Right kidney (tissue), 1 donor: ENCODE measurements at regions not wholly inside any gene's neighbourhood (a gene's known extent, or its start where the extent isn't known, plus 50 kb on each side); places are given as distances from the start of the nearest gene placed in this dataset.

ENCODE experiments used
- DNase-seq: peaks from one replicate; pipeline ENCODE4 v3.0.0-alpha.2; 2016

DNA sequence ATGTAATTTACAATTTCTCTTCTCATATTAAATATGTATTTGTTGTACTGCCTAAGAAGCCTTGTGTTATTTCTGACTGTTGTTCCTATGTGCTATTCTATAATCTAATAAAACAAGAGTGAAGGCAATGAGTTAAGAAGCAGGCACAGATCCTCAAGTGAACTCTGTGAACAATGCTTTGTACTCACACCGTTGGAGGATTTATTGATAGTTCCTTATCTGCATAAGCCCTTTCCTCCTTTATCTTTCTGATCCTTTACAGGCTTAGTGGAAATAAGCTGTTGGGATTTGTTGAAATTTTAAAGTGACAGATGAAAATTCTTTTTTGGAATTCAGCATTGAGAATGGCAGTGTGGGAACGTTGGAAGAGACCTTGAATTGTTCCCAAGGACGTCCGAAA, 329.6 kb upstream of the NPVF start:
- no peak for DNase-seq

DNA sequence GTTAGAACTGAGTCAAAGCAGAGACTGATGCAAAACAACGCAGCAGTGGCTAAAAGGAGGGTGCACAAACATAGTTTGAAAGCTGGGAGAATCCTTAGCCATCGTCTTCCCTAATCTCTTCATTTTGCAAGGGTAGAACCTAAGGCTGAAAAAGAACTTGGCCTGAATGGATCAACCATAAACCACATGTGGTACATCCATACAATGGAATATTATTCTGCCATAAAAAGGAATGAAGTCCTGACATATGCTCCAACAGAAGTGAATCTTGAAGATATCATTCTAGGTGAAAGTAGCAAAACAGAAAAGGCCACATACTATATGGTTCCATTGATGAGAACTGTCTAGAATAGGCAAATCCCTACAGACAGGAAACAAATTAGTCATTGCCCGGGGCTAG, 330.3 kb upstream of the NPVF start:
- no peak for DNase-seq

DNA sequence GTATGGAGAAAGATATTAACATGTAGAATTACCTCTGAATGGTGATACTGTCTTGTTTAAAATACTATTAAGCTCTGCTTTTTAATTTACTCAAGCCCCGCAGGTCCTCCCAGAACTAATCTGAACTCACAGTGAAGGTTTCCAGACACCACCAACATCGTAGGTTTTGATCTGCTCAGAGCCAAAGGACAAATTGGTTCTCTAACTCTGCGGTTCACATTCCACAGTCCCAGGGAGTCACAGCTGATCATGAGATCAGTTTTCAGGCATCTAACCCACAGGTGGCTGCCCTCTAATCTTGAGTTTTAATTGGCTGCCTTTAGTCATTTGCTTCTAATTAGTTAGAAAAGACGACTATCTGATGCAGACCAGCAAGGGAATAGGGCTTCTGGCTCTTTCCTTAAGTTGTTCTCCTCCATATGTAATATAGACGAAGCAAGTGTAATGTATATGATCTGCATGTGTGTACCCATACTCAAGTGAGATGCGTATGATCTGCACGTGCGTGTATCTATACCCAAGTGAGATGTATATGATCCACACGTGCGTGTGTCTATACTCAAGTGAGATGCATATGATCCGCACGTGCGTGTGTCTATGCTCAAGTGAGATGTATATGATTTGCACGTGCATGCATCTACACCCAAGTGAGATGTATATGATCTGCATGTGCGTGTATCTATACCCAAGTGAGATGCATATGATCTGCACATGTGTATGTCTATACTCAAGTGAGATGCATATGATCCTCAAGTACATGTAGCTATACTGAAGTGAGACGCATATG, 331.5 kb upstream of the NPVF start:
- DNase-seq = no peak

DNA sequence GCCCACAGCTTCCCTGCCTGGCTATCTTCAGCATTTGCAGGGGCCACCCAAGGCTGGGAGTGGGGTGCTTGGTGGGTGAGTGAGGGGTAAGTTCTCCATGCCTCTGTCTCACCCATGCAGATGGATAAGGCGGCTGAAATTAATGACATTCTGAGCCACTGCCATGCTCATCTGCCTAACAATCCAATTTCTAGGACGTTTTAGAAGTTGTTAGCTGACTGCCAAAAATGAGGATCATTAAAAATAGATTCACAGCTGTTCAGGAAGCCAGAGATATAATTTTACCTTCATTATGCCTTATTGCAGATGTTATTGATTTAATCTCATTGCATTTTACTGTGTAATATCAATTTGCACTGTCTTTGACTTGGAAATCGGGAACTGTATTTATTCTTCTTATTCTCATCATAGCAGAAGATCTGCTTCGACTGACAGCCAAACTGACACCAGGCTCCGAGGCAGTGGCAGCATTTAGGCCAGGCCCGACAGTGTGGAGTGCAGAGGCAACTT, 334.4 kb upstream of the NPVF start:
- DNase-seq = no peak

DNA sequence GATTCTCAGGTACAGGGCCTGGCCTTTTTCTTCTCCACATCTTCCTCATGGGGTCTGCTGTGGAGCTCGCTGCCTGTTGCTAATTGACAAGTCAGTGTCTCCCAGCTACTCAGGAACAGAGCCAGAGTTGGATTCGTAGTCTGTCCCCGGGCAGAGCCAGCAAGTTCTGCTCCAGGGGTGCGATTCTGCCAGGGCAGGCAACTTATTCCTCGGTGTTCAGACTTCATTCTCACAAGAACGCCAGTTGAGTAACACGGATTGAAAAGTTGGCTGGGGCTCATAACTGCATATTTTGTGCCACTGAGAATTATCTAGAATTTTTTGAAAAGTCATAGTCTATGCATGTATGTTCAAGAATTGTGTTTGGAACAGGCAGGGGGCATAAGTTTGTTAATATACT, 336.7 kb upstream of the NPVF start:
- DNase-seq = no peak

DNA sequence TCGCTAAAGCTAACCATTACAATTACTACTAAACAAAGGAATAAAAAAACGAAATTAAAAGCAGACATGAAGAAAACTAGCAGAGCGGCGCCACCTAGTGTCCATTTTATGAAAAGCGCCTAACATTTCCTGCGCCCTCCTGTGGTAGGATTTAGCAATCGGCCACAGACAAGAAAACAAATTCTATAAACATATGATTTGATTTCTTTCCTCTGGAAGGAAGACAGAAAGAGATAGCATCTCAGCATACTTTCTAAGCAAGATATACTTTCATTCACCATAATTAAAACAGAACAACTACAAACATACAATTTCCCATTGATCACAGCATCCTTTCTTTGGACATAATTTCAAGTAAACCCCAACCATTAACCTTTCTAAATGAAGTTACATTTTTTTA, 337.7 kb upstream of the NPVF start:
- peak; percentile 80 for DNase-seq

DNA sequence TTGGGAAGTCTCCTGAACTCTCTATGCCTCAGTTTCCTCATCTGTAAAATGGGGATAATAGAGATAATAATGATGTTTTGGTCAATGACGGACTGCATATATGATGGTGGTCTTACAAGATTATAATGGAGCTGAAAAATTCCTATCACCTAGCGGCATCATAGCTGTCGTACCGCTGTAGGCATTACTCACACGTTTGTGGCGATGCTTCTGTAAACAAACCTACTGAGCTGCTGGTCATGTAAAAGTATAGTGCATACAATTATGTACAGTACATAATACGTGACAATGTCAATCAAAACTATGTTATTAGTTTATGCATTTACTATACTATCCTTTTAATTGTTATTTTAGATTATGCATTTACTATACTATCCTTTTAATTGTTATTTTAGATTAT, 339.1 kb upstream of the NPVF start:
- DNase-seq = no peak

DNA sequence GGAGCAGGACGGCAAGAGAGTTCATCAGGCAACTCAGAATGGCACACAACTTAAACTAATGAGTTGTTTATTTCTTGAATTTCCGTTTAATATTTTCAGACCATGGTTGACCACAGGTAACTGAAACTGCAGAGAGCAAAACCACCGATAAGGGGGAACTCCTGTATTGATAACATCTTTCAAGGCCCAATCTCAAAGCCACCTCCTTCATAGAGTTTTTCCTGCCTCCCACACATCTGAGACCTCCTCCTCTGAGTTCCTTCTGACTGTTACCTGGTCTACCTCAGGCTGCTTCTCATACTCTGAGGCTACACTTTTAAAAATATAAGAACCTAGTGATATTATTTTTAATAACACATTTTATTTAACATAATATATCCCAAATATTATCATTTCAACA, 341.5 kb upstream of the NPVF start:
- no peak for DNase-seq

DNA sequence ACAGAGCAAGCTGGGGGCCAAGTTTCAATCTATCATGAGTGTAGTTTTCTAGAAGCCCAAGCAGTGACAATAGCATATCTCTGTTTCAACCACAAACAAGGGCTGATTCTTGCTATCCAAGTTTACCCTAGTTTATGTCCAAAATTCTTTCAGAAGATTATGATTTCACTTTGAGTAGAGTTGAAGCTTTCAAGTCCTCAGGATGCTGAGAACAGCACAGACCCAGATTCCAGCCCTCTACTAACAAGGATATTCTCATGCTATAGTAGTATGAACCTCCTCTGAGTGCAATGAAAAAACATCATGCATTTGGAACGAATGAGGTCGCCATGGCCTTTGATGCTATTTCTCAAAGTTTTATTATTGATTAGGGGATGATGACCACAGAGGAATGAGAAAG, 344.1 kb upstream of the NPVF start:
- DNase-seq = no peak

DNA sequence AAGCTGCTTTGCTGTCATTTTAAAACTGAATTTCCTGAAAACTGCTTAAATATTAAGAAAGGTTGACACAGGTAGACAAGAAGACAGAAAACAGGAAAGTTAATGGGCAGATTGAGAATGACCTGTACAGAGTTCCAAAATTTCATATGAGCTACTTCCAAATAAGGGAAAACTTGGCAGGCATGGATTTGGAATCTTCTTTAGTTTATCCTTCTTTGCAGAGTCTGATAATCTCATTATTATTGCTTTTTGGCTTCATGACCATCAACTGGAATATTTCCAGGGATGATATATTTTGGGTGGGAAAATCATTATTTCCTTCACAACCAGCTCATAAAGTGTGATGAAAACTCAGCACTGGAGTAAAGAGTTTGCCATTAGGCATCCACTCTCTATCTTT, 346.5 kb upstream of the NPVF start:
- no peak for DNase-seq

DNA sequence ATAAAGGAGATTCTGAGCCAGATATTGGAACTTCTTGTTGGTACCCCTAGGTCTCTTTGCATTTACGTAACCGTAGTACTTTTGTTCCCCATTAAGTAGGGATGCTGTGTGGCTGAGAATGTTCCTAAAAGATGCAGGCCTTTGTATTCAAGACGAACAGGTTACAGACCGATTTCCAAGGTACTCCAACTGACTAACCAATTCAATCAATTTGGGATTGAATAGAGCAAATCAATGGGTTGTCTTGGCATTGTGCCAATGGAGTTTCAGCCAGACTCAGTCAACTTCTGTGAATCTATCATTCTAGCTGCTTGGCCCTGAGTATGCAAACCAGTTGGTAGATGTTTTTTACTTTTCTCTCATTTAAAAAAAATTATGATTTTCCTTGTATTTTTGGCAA, 347.3 kb upstream of the NPVF start:
- no peak for DNase-seq

DNA sequence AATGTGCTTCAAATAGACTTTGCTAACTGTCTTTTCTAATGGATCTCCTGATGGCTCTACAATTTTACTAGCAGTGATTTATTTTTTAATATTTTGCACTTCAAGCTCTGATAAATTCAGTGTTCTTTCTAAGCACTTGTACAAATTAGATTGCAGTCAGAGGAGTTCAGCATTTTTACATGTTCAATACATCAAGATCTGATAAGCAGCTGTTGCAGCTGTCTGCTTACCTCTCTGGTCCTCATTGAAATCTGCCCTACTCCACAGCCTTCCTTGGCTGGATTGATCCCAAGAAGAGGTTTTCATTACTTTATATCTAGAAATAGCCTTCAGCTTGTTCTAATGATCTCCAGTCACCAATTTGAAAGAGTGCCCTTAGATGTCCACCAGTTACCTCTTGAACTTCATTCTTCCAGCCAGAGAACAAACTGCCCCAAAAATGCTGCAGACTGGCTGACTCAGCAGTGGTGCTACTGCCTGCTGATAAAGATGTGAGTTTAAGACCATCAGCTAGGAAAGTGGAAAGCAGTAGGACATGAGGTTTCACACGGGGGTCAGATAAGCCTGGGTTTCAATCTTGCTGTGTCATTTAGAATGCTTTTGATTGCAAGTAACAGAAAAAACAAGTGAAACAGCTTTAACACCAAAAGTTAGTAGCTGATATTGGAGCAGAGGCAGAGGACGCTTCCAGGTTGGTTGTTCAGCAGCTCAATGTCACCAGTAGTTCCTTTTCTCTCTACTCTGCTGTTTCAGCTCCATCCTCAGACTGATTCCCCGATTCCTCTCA, 350.9 kb upstream of the NPVF start:
- no peak for DNase-seq

DNA sequence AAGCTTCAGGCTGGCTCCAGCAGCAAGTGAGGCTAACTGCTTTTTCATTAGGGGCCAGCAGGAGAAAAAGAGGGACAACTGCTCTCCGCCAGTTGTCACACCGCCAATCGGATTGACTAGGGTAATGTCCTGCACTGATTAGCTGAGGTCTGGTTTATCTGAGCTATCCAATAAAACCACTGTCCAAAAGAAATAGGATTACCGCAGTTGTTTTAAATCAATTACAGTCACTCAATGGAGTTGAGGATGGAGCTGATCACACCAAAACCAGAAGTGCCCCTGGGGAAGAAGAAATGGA, 351.4 kb upstream of the NPVF start:
- no peak for DNase-seq

DNA sequence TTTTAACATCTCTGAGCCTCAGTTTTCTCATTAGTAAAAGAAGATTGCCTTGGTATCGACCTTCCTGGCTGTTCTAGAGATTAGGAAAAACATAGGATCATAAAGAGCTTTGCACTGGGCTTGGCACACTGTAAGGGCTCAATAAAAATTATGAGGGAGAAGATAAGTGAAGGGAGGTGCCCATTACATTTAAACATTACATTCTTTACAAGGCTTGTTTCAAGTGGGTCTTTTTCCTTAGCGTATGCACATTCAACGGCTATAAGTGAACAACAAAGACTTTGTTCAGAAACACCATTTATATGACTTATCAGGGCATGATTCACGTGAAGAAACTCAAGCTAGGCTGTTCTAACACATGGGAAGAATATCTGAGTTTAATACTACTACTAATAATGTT, 351.9 kb upstream of the NPVF start:
- DNase-seq = no peak

DNA sequence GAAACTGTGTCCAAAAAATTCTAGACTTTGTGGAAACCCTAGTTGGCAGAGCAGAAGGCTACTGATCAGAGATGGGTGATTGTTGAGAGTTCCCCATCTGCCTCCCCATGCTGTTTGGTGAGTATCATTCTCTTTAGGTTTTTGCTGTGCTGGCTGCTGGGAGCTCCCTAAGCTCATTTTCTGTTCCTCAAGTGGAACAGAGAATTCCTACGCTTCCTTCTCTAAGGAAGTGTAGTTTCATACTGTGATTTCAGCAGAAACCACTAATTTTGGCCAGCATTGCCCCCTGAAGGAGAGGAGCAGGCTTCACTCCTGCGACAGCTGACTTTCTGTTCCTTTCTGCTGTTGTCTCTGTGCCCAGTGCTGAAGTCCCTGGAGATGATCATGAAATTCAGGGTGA, 355.3 kb upstream of the NPVF start:
- no peak for DNase-seq

DNA sequence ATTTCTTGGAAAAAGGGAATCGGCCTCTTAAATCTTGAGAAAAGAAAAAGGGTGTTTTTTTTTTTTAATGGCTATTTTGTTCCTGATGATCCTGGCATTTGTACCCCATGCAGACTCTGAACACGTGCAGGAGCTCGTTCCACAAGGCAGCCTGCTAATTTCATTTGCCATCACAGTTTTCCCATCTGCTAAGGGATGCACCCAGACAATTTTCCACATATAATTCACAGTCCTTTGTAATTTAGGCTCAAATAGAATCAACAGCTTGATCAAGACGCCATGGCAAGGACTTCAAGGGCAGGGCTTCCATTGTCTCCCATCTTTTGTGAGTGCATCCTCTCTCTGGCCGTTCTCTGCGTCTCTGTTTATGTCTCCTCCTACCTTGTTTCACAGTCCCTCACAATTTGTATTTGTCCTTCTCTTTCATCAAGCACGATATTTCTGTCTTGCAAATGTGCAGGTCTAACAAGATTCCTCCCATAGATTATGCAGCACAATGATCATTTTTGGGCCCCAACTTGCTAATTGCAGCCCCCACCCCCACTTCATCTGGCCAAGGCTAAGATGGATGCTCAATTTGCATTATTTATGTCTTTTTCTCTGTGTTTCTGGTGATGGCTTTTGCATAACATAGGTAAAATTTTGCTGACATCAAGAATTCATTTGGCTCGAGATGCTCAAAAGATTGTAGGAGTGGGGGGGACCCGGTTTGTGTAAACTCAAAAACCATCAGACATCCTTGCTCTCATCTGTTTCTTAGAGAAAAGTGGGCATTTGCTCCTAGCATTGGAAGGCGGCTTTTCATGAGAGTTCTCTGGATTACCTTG, 356.0 kb upstream of the NPVF start:
- DNase-seq = no peak

DNA sequence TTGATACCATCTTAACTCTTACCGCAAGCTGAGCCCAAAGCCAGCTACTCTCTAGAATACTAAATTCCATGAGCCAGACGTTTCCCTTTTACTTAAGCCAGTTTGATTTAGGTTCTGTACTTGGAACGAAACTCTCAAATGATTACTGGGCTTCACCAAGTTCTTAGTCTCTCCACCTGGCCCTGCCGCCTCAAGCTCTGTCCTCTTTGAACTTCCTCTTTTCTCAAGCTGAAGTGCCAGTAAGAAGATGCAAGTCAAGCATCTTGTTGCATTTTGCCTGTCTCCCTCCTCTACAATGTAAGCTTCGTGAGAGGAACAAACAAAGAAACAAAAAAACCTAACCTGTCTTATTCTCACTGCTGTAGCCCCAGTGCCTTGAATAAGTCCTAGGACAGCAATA, 358.2 kb upstream of the NPVF start:
- no peak for DNase-seq

DNA sequence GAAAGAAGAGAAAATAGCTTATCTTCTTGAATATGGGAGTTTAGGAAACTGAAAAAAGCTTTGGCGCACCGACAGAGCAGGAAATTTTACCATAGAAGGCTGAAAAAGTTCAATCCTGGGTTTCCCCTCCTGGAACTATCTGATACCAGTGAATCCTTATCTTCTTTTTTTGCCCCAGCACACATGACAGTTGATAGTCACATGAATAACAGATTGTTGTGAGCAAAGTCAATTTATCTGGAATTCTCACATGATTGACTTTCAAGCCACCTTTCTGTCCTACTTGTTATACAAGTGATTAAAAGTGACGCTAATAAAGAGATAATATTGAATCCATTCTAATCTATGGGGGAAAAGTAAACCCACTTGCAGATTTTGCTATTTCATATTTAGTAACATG, 365.8 kb upstream of the NPVF start:
- no peak for DNase-seq

DNA sequence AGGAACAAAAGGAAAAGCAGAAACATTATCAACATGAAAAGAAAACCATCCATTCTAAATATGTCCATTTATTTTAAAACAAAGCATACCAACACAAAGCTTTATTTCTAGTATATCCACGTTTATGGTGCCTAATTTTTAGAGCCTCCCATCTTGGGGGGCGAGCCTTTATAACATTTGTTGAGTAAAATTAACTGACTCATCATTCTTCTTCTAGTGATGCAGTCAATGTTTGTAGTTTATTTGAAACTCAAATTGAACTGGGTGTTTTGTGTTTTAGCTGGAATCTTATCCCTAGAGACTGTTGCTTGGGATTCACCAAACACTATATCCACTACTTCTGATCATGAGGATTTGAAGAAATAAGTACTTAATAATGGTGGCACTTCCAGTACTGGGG, 366.4 kb upstream of the NPVF start:
- DNase-seq = no peak

DNA sequence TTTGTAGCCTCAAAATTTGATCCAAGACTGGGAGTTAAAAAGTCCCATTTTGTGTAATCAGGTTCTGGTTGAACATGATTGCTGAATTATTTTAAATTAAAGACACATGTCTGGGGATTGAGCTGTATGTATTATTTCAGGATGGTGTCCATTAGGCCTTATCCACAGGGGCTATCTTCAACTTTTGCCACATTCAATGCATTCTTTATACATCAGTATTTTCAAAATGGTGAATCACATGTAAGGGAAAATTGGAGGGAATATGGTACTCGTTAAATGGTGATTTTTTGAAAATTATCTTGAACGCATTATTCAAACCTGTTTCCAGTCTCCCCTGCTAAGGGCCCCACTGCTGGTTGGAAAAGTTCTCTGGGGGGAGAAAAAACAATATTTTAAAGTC, 367.7 kb upstream of the NPVF start:
- DNase-seq = no peak

DNA sequence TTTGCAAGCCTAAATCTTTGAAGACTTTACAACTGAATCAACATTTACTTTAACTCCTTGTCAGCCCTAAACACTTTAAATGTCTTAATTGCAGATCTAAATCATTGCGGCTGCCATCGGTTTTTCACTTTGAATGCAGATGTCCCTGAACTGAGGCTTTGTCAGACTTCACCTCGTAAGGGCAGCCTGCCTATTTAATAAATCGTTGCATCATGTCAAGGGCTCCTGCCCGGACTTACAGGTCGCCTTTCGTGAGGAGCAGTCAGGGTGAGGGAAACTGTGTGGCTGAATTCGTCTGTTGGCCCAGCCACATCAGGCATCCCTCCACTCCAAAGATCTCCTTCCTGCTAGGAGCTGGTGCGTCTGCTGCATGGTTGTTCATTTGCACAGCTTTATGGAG, 368.2 kb upstream of the NPVF start:
- peak; percentile 14 for DNase-seq

DNA sequence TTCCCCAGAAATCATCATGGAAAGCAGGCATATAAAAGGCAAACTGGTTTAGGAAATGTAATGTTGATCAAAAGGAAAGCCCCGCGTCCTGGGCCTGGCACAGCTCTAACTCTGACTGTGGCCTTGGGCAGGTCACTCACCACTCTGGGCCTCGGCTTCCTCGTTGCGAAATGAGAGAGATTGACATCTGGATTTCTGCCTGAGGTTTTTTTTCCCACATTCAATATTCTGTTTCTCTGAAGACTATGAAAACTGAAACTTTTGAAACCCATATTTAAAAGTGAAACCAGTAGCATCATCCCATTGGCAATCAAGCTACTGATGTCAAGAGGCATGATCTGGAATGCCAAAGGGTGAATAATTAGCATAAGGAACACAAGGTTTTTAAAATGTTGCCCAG, 369.7 kb upstream of the NPVF start:
- no peak for DNase-seq

DNA sequence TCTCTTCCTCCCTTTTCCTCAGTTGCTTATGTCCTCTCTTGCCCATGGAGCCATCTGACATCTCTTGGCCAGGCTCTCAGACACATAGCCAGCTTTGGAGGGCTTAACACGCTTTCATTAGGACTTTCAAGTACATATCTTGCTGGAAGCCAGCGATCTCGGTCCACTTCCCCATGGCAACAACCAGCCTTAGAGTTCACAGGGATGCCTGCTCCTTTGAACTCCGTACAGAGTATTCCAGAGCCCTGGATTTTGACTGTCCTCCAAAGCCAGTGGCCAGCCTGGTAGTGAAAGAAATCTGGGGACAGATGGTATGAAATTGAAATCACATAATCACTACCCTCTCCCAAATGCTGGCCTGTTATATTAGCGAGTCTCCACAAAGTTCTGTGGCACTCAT, 370.5 kb upstream of the NPVF start:
- DNase-seq = no peak
